ENCODE measurements at regions not wholly inside any gene's neighbourhood (a gene's known extent, or its start where the extent isn't known, plus 50 kb on each side); places are given as distances from the start of the nearest gene placed in this dataset.

GRCh38 chr9:13431222-13431536 is 151.7 kb upstream of the MPDZ start:
- TF ChIP-seq, protein P1, sequence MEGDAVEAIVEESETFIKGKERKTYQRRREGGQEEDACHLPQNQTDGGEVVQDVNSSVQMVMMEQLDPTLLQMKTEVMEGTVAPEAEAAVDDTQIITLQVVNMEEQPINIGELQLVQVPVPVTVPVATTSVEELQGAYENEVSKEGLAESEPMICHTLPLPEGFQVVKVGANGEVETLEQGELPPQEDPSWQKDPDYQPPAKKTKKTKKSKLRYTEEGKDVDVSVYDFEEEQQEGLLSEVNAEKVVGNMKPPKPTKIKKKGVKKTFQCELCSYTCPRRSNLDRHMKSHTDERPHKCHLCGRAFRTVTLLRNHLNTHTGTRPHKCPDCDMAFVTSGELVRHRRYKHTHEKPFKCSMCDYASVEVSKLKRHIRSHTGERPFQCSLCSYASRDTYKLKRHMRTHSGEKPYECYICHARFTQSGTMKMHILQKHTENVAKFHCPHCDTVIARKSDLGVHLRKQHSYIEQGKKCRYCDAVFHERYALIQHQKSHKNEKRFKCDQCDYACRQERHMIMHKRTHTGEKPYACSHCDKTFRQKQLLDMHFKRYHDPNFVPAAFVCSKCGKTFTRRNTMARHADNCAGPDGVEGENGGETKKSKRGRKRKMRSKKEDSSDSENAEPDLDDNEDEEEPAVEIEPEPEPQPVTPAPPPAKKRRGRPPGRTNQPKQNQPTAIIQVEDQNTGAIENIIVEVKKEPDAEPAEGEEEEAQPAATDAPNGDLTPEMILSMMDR (conservative IDR thresholded peaks at IDR 0.05; ENCODE audit: low read length): no peak
- TF ChIP-seq EZH2phosphoT487 (IDR thresholded peaks at IDR 0.05; ENCODE audit: borderline replicate concordance, low read depth, low read length): no peak

All from OCI-LY7 (cell line).